HG03064 (cell line): ENCODE measurements at regions not wholly inside any gene's neighbourhood (a gene's known extent, or its start where the extent isn't known, plus 50 kb on each side); places are given as distances from the start of the nearest gene placed in this dataset.

Source experiments
- ATAC-seq: cut with Tn5 transposase; IDR thresholded peaks from one replicate; pipeline ENCODE4 v1.9.1; 2021; ENCODE audit warnings: low read depth; ENCODE audit not compliant: unreplicated experiment

GRCh38 chr13:84439108-84439507 lies 556.8 kb upstream of the SLITRK1 start:
- no peak for ATAC-seq

GRCh38 chr13:84433024-84433423 lies 550.8 kb upstream of the SLITRK1 start:
- no peak for ATAC-seq

- no peak for ATAC-seq
Measured at GRCh38 chr13:84431646-84432045, 549.4 kb upstream of the SLITRK1 start.

- ATAC-seq, result no peak
Measured at GRCh38 chr13:84430446-84430845, 548.2 kb upstream of the SLITRK1 start.

- ATAC-seq, result no peak
Measured at GRCh38 chr13:84430015-84430414, 547.7 kb upstream of the SLITRK1 start.

- ATAC-seq, result no peak
Measured at GRCh38 chr13:84418041-84418440, 535.8 kb upstream of the SLITRK1 start.

- no peak for ATAC-seq
Measured at GRCh38 chr13:84417416-84417815, 535.1 kb upstream of the SLITRK1 start.

- no peak for ATAC-seq
Measured at GRCh38 chr13:84413016-84413415, 530.7 kb upstream of the SLITRK1 start.

GRCh38 chr13:84405286-84405685 lies 523.0 kb upstream of the SLITRK1 start:
- ATAC-seq, result no peak

- no peak for ATAC-seq
Measured at GRCh38 chr13:84400706-84401105, 518.4 kb upstream of the SLITRK1 start.

- ATAC-seq, result no peak
Measured at GRCh38 chr13:84399320-84400085, 517.2 kb upstream of the SLITRK1 start.

GRCh38 chr13:84393981-84394625 lies 511.8 kb upstream of the SLITRK1 start:
- ATAC-seq, result no peak

GRCh38 chr13:84380866-84381265 lies 498.6 kb upstream of the SLITRK1 start:
- ATAC-seq, result no peak

GRCh38 chr13:84377106-84377505 lies 494.8 kb upstream of the SLITRK1 start:
- ATAC-seq, result no peak

- ATAC-seq, result no peak
Measured at GRCh38 chr13:84366506-84366905, 484.2 kb upstream of the SLITRK1 start.

GRCh38 chr13:84362777-84363176 lies 480.5 kb upstream of the SLITRK1 start:
- no peak for ATAC-seq

GRCh38 chr13:84360822-84361221 lies 478.5 kb upstream of the SLITRK1 start:
- ATAC-seq, result no peak

- no peak for ATAC-seq
Measured at GRCh38 chr13:84358601-84359000, 476.3 kb upstream of the SLITRK1 start.

- no peak for ATAC-seq
Measured at GRCh38 chr13:84352946-84353345, 470.7 kb upstream of the SLITRK1 start.

GRCh38 chr13:84339456-84339855 lies 457.2 kb upstream of the SLITRK1 start:
- no peak for ATAC-seq

GRCh38 chr13:84332346-84332745 lies 450.1 kb upstream of the SLITRK1 start:
- ATAC-seq, result no peak

GRCh38 chr13:84315527-84315926 lies 433.3 kb upstream of the SLITRK1 start:
- ATAC-seq, result no peak
